OCI-LY3 (cell line): ENCODE measurements at regions not wholly inside any gene's neighbourhood (a gene's known extent, or its start where the extent isn't known, plus 50 kb on each side); places are given as distances from the start of the nearest gene placed in this dataset.

Source experiments
- H2AFZ ChIP-seq: fragments of 200-600, 300-600 bp; shearing (Covaris generic); 2 replicates; pipeline ENCODE4 v1.6.0; 2014; ENCODE audit warnings: antibody characterized with exemption, low read depth, low read length
- H3K27ac ChIP-seq: fragments of 200-600, 300-600 bp; sonication (generic); 2 replicates; pipeline ENCODE4 v1.5.1; 2014; ENCODE audit warnings: mild to moderate bottlenecking, low read length, moderate library complexity, mixed read lengths
- H3K27me3 ChIP-seq: fragments of 200-600, 300-600 bp; sonication (generic); 2 replicates; pipeline ENCODE4 v1.6.1; 2014; ENCODE audit warnings: low read depth, low read length, mixed read lengths
- H3K36me3 ChIP-seq: fragments of 200-600, 300-600 bp; sonication (generic); replicated peaks from 2 replicates; pipeline ENCODE3; 2014; ENCODE audit warnings: low read depth, low read length, mixed read lengths
- H3K4me1 ChIP-seq: fragments of 300-600, 200-600 bp; sonication (generic); 2 replicates; pipeline ENCODE4 v1.6.1; 2014; ENCODE audit warnings: low read length, mixed read lengths
- H3K4me2 ChIP-seq: fragments of 200-600, 300-600 bp; sonication (generic); 2 replicates; pipeline ENCODE4 v1.6.1; 2014; ENCODE audit warnings: low read length, mixed read lengths
- H3K4me3 ChIP-seq: fragments of 300-600, 200-600 bp; sonication (generic); 2 replicates; pipeline ENCODE4 v1.5.1; 2014; ENCODE audit warnings: antibody characterized with exemption, mild to moderate bottlenecking, low read length, moderate library complexity
- H3K79me2 ChIP-seq: fragments of 300-600, 200-600 bp; shearing (Covaris generic); 2 replicates; pipeline ENCODE4 v1.6.1; 2014; ENCODE audit warnings: mild to moderate bottlenecking, low read length, mixed read lengths
- H3K9ac ChIP-seq: fragments of 300-600, 200-600 bp; shearing (Covaris generic); 2 replicates; pipeline ENCODE4 v1.6.0; 2014; ENCODE audit warnings: mild to moderate bottlenecking, low read length, moderate library complexity
- H3K9me3 ChIP-seq: fragments of 200-600, 300-600 bp; shearing (Covaris generic); 2 replicates; pipeline ENCODE4 v1.6.1; 2014; ENCODE audit warnings: low read length, mixed read lengths; ENCODE audit not compliant: insufficient read depth
- H4K20me1 ChIP-seq: fragments of 200-600, 300-600 bp; sonication (generic); 2 replicates; pipeline ENCODE4 v1.6.1; 2016; ENCODE audit warnings: low read length, mixed read lengths; ENCODE audit not compliant: insufficient read depth
- CTCF ChIP-seq: fragments of 200-600, 300-600 bp; sonication (generic); IDR thresholded peaks from 2 replicates; pipeline ENCODE4 v1.5.1; 2014; ENCODE audit warnings: antibody characterized with exemption, low read length, low read depth
- EZH2phosphoT487 ChIP-seq: fragments of 200-600 bp; shearing (Covaris generic); IDR thresholded peaks from 2 replicates; pipeline ENCODE4 v1.6.1; 2018; ENCODE audit warnings: antibody characterized with exemption, mixed run types, low read depth

GRCh38 chr20:22499515-22500166, 84.7 kb downstream of the FOXA2 start:
- no peaks in the 10 kb centered on the region for H3K36me3 ChIP-seq
- H3K27ac ChIP-seq: no peak overlapping the region
- no peaks in the 10 kb centered on the region for H3K79me2 ChIP-seq
- no peak overlapping the region for H3K9ac ChIP-seq
- H3K4me3 ChIP-seq: no peak overlapping the region
- no peaks in the 10 kb centered on the region for H3K27me3 ChIP-seq
- no peaks in the 10 kb centered on the region for H4K20me1 ChIP-seq
- no peak overlapping the region for H3K4me2 ChIP-seq
- no peaks in the 10 kb centered on the region for H3K9me3 ChIP-seq
- no peaks in the 10 kb centered on the region for H3K4me1 ChIP-seq
- no peak overlapping the region for H2AFZ ChIP-seq
- no peak for TF ChIP-seq EZH2phosphoT487
- TF ChIP-seq CTCF: no peak

DNA sequence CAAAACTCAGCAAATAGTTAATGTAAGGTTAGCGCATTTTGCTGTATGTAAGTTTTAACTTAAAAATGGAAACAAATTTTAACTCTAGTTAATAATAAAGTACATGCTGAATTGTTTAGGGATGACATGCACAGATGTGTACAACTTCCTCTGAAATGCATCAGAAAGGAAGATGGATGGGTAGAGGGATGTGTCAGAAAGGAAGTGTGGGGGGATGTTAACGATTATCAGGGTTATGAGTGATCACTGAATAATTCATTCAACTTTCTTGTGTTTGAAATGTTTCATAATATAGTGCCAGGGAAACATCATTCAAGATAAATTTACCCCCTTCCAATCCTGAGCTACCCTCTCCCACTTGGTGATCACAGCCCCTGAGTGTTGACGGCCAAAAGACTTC, 87.6 kb downstream of the FOXA2 start:
- no peaks in the 10 kb centered on the region for H3K79me2 ChIP-seq
- H3K4me2 ChIP-seq: no peak overlapping the region
- no peaks in the 10 kb centered on the region for H3K9me3 ChIP-seq
- no peaks in the 10 kb centered on the region for H4K20me1 ChIP-seq
- no peak overlapping the region for H3K27ac ChIP-seq
- no peaks in the 10 kb centered on the region for H3K27me3 ChIP-seq
- TF ChIP-seq CTCF (no peak), EZH2phosphoT487 (no peak)
- no peaks in the 10 kb centered on the region for H3K4me1 ChIP-seq
- no peak overlapping the region for H3K4me3 ChIP-seq
- no peak overlapping the region for H2AFZ ChIP-seq
- H3K36me3 ChIP-seq: no peaks in the 10 kb centered on the region
- H3K9ac ChIP-seq: no peak overlapping the region

DNA sequence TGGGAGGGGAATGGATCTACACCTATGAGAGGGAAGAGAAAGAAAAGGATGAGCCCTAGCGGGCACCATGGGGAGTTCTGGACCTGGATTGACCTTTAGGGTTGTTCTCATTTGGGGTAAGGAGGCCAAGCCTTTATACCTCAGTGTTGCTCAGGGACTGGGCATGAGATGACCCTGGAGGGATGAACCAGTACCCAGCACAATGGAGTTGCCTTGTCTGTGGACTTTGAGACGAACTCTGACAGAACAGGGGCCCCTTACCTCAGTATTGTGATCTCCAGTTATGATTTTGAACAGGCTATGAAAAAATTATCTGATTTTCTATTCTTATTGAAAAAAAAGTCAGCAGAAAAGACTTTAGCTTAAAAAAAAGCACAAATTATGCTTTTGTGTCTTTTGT, 88.6 kb downstream of the FOXA2 start:
- H3K27me3 ChIP-seq: no peaks in the 10 kb centered on the region
- H4K20me1 ChIP-seq: no peaks in the 10 kb centered on the region
- H3K9me3 ChIP-seq: no peaks in the 10 kb centered on the region

GRCh38 chr20:22495172-22495571, 89.2 kb downstream of the FOXA2 start:
- TF ChIP-seq CTCF (no peak), EZH2phosphoT487 (no peak)
- no peaks in the 10 kb centered on the region for H3K27me3 ChIP-seq
- no peak overlapping the region for H3K4me3 ChIP-seq
- no peak overlapping the region for H3K9ac ChIP-seq
- no peaks in the 10 kb centered on the region for H4K20me1 ChIP-seq
- no peaks in the 10 kb centered on the region for H3K4me1 ChIP-seq
- H3K27ac ChIP-seq: no peak overlapping the region
- no peak overlapping the region for H3K4me2 ChIP-seq
- H3K36me3 ChIP-seq: no peaks in the 10 kb centered on the region
- H3K79me2 ChIP-seq: no peaks in the 10 kb centered on the region
- H2AFZ ChIP-seq: no peak overlapping the region
- H3K9me3 ChIP-seq: no peaks in the 10 kb centered on the region

More for the DNA sequence above, 88.6 kb downstream of the FOXA2 start:
- Histone ChIP-seq H2AFZ (no peak overlapping the region), H3K4me1 (no peaks in the 10 kb centered on the region), H3K9ac (no peak overlapping the region), H3K27ac (no peak overlapping the region), H3K36me3 (no peaks in the 10 kb centered on the region), H3K4me2 (no peak overlapping the region), H3K4me3 (no peak overlapping the region), H3K79me2 (no peaks in the 10 kb centered on the region)
- TF ChIP-seq EZH2phosphoT487 (no peak), CTCF (no peak)
